Activated T-cell treated with anti-CD3 and anti-CD28 coated beads, Interleukin-2, amount 50 U/mL, for 72 hours (primary cell): ENCODE measurements at regions not wholly inside any gene's neighbourhood (a gene's known extent, or its start where the extent isn't known, plus 50 kb on each side); places are given as distances from the start of the nearest gene placed in this dataset.

Experiments used
- ATAC-seq, 2 donors: fragments of 150-1000 bp; cut with Tn5 transposase; replicated peaks in 1 of 2; 2 replicates each; pipeline ENCODE4 v1.10.0; 2021; ENCODE audit warnings: moderate library complexity in 2 of 2, mild to moderate bottlenecking in 1 of 2
- DNase-seq, 2 donors: peaks; one replicate each; pipeline ENCODE4 v3.0.0; 2021 to 2022; ENCODE audit warnings: mixed read lengths in 1 of 2
- H3K27ac Mint-ChIP-seq: one replicate; pipeline ENCODE4 v1.8.0; 2022; ENCODE audit warnings: mild to moderate bottlenecking, moderate library complexity, mixed read lengths
- H3K27me3 Mint-ChIP-seq: one replicate; pipeline ENCODE4 v1.8.0; 2022; ENCODE audit warnings: low read depth, mixed read lengths
- H3K36me3 Mint-ChIP-seq, 2 donors: one replicate each; pipeline ENCODE4 v1.8.0; 2022; ENCODE audit warnings: mixed read lengths in 2 of 2, mild to moderate bottlenecking in 1 of 2; ENCODE audit not compliant: insufficient read depth in 2 of 2
- H3K4me1 Mint-ChIP-seq: one replicate; pipeline ENCODE4 v1.8.0; 2022; ENCODE audit warnings: low read depth, mixed read lengths
- H3K4me3 Mint-ChIP-seq, 2 donors: one replicate each; pipeline ENCODE4 v1.8.0; 2022; ENCODE audit warnings: mild to moderate bottlenecking in 2 of 2, mixed read lengths in 2 of 2, moderate library complexity in 2 of 2
- H3K9me3 Mint-ChIP-seq, 2 donors: one replicate each; pipeline ENCODE4 v1.8.0; 2022; ENCODE audit warnings: mixed read lengths in 2 of 2

- no peak overlapping the region for H3K4me3 Mint-ChIP-seq
- peaks cover 0 to 2% of the 10 kb centered on the region in 2 donors for H3K36me3 Mint-ChIP-seq
- no peak overlapping the region for H3K27ac Mint-ChIP-seq
- no peaks in the 10 kb centered on the region for H3K4me1 Mint-ChIP-seq
- peaks cover 3% of the 10 kb centered on the region in 2 donors for H3K9me3 Mint-ChIP-seq
- ATAC-seq = no peak
- H3K27me3 Mint-ChIP-seq = no peaks in the 10 kb centered on the region
- DNase-seq = no peak
These were observed 128.0 kb upstream of the VEGFC start for GRCh38 chr4:176920694-176921093.

GRCh38 chr4:176921256-176921655 lies 128.5 kb upstream of the VEGFC start:
- Mint-ChIP-seq H3K27me3 (no peaks in the 10 kb centered on the region), H3K9me3 (peaks cover 3% of the 10 kb centered on the region in 2 donors), H3K4me3 (no peak overlapping the region), H3K4me1 (no peaks in the 10 kb centered on the region), H3K27ac (no peak overlapping the region), H3K36me3 (peaks cover 0 to 2% of the 10 kb centered on the region in 2 donors)
- ATAC-seq (no peak), DNase-seq (no peak)

- Mint-ChIP-seq H3K27ac (no peak overlapping the region), H3K4me1 (no peaks in the 10 kb centered on the region), H3K9me3 (no peaks in the 10 kb centered on the region), H3K4me3 (no peak overlapping the region), H3K36me3 (no peaks in the 10 kb centered on the region), H3K27me3 (no peaks in the 10 kb centered on the region)
- ATAC-seq (no peak), DNase-seq (no peak)
These were observed 131.5 kb upstream of the VEGFC start for GRCh38 chr4:176924238-176924637.

- no peak overlapping the region for H3K4me3 Mint-ChIP-seq
- H3K4me1 Mint-ChIP-seq = no peaks in the 10 kb centered on the region
- no peaks in the 10 kb centered on the region for H3K27me3 Mint-ChIP-seq
- no peaks in the 10 kb centered on the region for H3K9me3 Mint-ChIP-seq
- DNase-seq (no peak), ATAC-seq (no peak)
- H3K36me3 Mint-ChIP-seq = no peaks in the 10 kb centered on the region
- H3K27ac Mint-ChIP-seq = no peak overlapping the region
These were observed 133.2 kb upstream of the VEGFC start for GRCh38 chr4:176925962-176926361.

- ATAC-seq = no peak
- no peak overlapping the region for H3K4me3 Mint-ChIP-seq
- H3K36me3 Mint-ChIP-seq = no peaks in the 10 kb centered on the region
- H3K9me3 Mint-ChIP-seq = no peaks in the 10 kb centered on the region
- H3K27ac Mint-ChIP-seq = no peak overlapping the region
- no peak for DNase-seq
- H3K4me1 Mint-ChIP-seq = no peaks in the 10 kb centered on the region
- no peaks in the 10 kb centered on the region for H3K27me3 Mint-ChIP-seq
These were observed 134.4 kb upstream of the VEGFC start for GRCh38 chr4:176927117-176927516.

- no peaks in the 10 kb centered on the region for H3K9me3 Mint-ChIP-seq
- no peaks in the 10 kb centered on the region for H3K4me1 Mint-ChIP-seq
These were observed 134.9 kb upstream of the VEGFC start for GRCh38 chr4:176927664-176928063.

GRCh38 chr4:176939445-176939844 lies 146.7 kb upstream of the VEGFC start:
- Mint-ChIP-seq H3K4me1 (no peaks in the 10 kb centered on the region), H3K27me3 (no peaks in the 10 kb centered on the region), H3K27ac (no peak overlapping the region), H3K4me3 (no peak overlapping the region), H3K36me3 (peaks cover 0 to 1% of the 10 kb centered on the region in 2 donors), H3K9me3 (peaks cover 3 to 6% of the 10 kb centered on the region in 2 donors)
- ATAC-seq = no peak
- no peak for DNase-seq

More at GRCh38 chr4:176927664-176928063, 134.9 kb upstream of the VEGFC start:
- Mint-ChIP-seq H3K4me3 (no peak overlapping the region), H3K27me3 (no peaks in the 10 kb centered on the region), H3K27ac (no peak overlapping the region), H3K36me3 (no peaks in the 10 kb centered on the region)
- no peak for ATAC-seq
- DNase-seq = no peak

- Mint-ChIP-seq H3K4me3 (no peak overlapping the region), H3K27ac (no peak overlapping the region), H3K4me1 (no peaks in the 10 kb centered on the region), H3K27me3 (no peaks in the 10 kb centered on the region), H3K9me3 (no peaks in the 10 kb centered on the region), H3K36me3 (peaks cover 0 to 1% of the 10 kb centered on the region in 2 donors)
- ATAC-seq (no peak), DNase-seq (no peak)
These were observed 152.6 kb upstream of the VEGFC start for GRCh38 chr4:176945334-176945733.

GRCh38 chr4:176949029-176949428 lies 156.3 kb upstream of the VEGFC start:
- Mint-ChIP-seq H3K27ac (no peak overlapping the region), H3K9me3 (no peaks in the 10 kb centered on the region), H3K36me3 (no peaks in the 10 kb centered on the region), H3K27me3 (no peaks in the 10 kb centered on the region), H3K4me3 (no peak overlapping the region), H3K4me1 (no peaks in the 10 kb centered on the region)
- DNase-seq = no peak
- ATAC-seq = no peak

- no peak for DNase-seq
- no peaks in the 10 kb centered on the region for H3K27me3 Mint-ChIP-seq
- ATAC-seq = no peak
- H3K27ac Mint-ChIP-seq = no peak overlapping the region
- H3K36me3 Mint-ChIP-seq = no peaks in the 10 kb centered on the region
- no peaks in the 10 kb centered on the region for H3K4me1 Mint-ChIP-seq
- H3K9me3 Mint-ChIP-seq = peaks cover 0 to 6% of the 10 kb centered on the region in 2 donors
- no peak overlapping the region for H3K4me3 Mint-ChIP-seq
These were observed 160.3 kb upstream of the VEGFC start for GRCh38 chr4:176953021-176953420.

GRCh38 chr4:176957353-176958118 lies 164.8 kb upstream of the VEGFC start:
- no peak for DNase-seq
- H3K27me3 Mint-ChIP-seq = no peaks in the 10 kb centered on the region

GRCh38 chr4:176959980-176960379 lies 167.3 kb upstream of the VEGFC start:
- no peaks in the 10 kb centered on the region for H3K27me3 Mint-ChIP-seq
- ATAC-seq = no peak
- H3K4me3 Mint-ChIP-seq = no peak overlapping the region
- H3K36me3 Mint-ChIP-seq = no peaks in the 10 kb centered on the region
- H3K27ac Mint-ChIP-seq = no peak overlapping the region
- H3K9me3 Mint-ChIP-seq = peaks cover 3 to 6% of the 10 kb centered on the region in 2 donors
- no peaks in the 10 kb centered on the region for H3K4me1 Mint-ChIP-seq
- no peak for DNase-seq

More at GRCh38 chr4:176957353-176958118, 164.8 kb upstream of the VEGFC start:
- no peak overlapping the region for H3K4me3 Mint-ChIP-seq
- H3K36me3 Mint-ChIP-seq = no peaks in the 10 kb centered on the region
- no peak for ATAC-seq
- H3K9me3 Mint-ChIP-seq = peaks cover 2 to 6% of the 10 kb centered on the region in 2 donors
- H3K4me1 Mint-ChIP-seq = no peaks in the 10 kb centered on the region
- H3K27ac Mint-ChIP-seq = no peak overlapping the region

- no peaks in the 10 kb centered on the region for H3K36me3 Mint-ChIP-seq
- peaks cover 1 to 3% of the 10 kb centered on the region in 2 donors for H3K9me3 Mint-ChIP-seq
- DNase-seq (no peak), ATAC-seq (no peak)
- H3K27me3 Mint-ChIP-seq = no peaks in the 10 kb centered on the region
- H3K27ac Mint-ChIP-seq = no peak overlapping the region
- no peak overlapping the region for H3K4me3 Mint-ChIP-seq
- no peaks in the 10 kb centered on the region for H3K4me1 Mint-ChIP-seq
These were observed 170.4 kb upstream of the VEGFC start for GRCh38 chr4:176963121-176963520.

GRCh38 chr4:176964116-176964691 lies 171.5 kb upstream of the VEGFC start:
- Mint-ChIP-seq H3K4me3 (no peak overlapping the region), H3K36me3 (no peaks in the 10 kb centered on the region), H3K27me3 (no peaks in the 10 kb centered on the region), H3K27ac (no peak overlapping the region), H3K9me3 (peaks cover 1 to 3% of the 10 kb centered on the region in 2 donors), H3K4me1 (no peaks in the 10 kb centered on the region)
- DNase-seq = no peak
- ATAC-seq = no peak
